ENCODE measurements at regions not wholly inside any gene's neighbourhood (a gene's known extent, or its start where the extent isn't known, plus 50 kb on each side); places are given as distances from the start of the nearest gene placed in this dataset.

- no peak for TF ChIP-seq CTCF (IDR thresholded peaks at IDR 0.05)
- TF ChIP-seq POLR2A (IDR thresholded peaks at IDR 0.05) = no peak
These were observed 258.9 kb upstream of the DDX53 start for GRCh38 chrX:22740836-22741235.

All from adrenal gland (tissue), 5 donors.